Adrenal gland (tissue), 5 donors: ENCODE measurements at regions not wholly inside any gene's neighbourhood (a gene's known extent, or its start where the extent isn't known, plus 50 kb on each side); places are given as distances from the start of the nearest gene placed in this dataset.
"Not testable (repeated sequence)": the region's sequence is repeated elsewhere in the genome, so short reads cannot be mapped to it uniquely, and the experiment has no call there.

Experiments
- POLR2A ChIP-seq, 2 donors: fragments of 450-650 bp; IDR thresholded peaks; one replicate each; pipeline ENCODE4 v1.6.1; 2017; ENCODE audit warnings: antibody characterized with exemption in 2 of 2, mild to moderate bottlenecking in 2 of 2, moderate library complexity in 1 of 2
- TF ChIP-seq, protein P1 (sequence below), 6 experiments: fragments of 450-650 bp in 4 of 6; fragments of 200-600 bp in 2 of 6; sonication (generic) in 1 of 6; IDR thresholded peaks; 1 replicate in 5 of 6; 2 replicates in 1 of 6; pipeline versions ENCODE4 v1.5.1 to v1.8.0; 2016 to 2021; ENCODE audit warnings: antibody characterized with exemption in 6 of 6, mild to moderate bottlenecking in 2 of 6, moderate library complexity in 1 of 6
- donor health status: DM: no; HTN: no; CAD: no.

GRCh38 chr7:112916431-112916830 is 126.2 kb upstream of the TMEM168 start:
- not testable (repeated sequence) for TF ChIP-seq POLR2A (IDR thresholded peaks at IDR 0.05)
- TF ChIP-seq, protein P1, sequence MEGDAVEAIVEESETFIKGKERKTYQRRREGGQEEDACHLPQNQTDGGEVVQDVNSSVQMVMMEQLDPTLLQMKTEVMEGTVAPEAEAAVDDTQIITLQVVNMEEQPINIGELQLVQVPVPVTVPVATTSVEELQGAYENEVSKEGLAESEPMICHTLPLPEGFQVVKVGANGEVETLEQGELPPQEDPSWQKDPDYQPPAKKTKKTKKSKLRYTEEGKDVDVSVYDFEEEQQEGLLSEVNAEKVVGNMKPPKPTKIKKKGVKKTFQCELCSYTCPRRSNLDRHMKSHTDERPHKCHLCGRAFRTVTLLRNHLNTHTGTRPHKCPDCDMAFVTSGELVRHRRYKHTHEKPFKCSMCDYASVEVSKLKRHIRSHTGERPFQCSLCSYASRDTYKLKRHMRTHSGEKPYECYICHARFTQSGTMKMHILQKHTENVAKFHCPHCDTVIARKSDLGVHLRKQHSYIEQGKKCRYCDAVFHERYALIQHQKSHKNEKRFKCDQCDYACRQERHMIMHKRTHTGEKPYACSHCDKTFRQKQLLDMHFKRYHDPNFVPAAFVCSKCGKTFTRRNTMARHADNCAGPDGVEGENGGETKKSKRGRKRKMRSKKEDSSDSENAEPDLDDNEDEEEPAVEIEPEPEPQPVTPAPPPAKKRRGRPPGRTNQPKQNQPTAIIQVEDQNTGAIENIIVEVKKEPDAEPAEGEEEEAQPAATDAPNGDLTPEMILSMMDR (IDR thresholded peaks at IDR 0.05), result not testable (repeated sequence)
